IPS-18c (cell line): ENCODE measurements at regions not wholly inside any gene's neighbourhood (a gene's known extent, or its start where the extent isn't known, plus 50 kb on each side); places are given as distances from the start of the nearest gene placed in this dataset.

Experiments
- H3K4me3 ChIP-seq: 2 replicates; pipeline ENCODE4 v1.7.0; 2013; ENCODE audit warnings: low read depth, mild to moderate bottlenecking, low read length, moderate library complexity; ENCODE audit not compliant: insufficient read depth
- H3K9me3 ChIP-seq: one replicate; pipeline ENCODE4 v1.6.1; 2013; ENCODE audit warnings: mild to moderate bottlenecking, low read length, moderate library complexity; ENCODE audit not compliant: control insufficient read depth, insufficient read depth

DNA sequence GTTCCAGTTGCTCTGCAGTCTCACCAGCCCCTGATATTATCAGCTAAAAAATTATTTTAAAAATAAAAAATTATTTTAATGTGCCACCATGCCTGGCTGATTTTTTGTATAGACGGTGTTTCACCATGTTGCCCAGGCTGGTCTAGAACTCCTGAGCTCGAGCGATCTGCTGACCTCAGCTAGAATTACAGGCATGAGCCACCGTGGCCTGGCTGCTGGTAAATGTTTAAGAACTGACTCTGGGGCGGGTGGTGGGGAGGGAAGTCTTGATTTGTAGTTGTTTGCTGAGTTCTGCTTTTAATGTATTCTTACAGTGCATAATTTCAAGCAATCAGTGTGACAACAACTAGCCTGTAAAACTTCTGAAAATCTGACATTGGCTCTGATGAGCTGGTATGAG, 120.9 kb upstream of the PLET1 start:
- Histone ChIP-seq H3K4me3 (no peak overlapping the region), H3K9me3 (no peaks in the 10 kb centered on the region)

DNA sequence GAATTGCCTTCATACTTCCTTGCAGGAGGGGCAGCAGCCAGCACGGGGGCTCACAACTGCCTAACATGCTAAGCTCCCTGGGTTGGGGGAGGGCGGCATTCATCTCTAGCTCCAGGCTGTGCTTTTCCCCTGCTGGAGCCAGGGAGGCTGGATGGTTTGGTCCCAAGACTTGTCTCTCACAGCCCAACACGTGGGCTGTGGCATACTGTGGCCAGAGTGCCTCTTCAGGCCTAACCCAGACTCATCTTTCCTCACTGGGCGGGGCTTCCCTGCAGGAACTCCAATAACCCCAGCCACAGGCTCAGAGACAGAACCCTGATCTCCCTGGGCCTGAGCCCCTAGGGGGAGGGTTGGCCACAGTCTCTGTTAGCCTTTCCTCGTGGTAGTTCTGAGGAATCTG, 121.9 kb upstream of the PLET1 start:
- Histone ChIP-seq H3K9me3 (no peaks in the 10 kb centered on the region), H3K4me3 (no peak overlapping the region)

DNA sequence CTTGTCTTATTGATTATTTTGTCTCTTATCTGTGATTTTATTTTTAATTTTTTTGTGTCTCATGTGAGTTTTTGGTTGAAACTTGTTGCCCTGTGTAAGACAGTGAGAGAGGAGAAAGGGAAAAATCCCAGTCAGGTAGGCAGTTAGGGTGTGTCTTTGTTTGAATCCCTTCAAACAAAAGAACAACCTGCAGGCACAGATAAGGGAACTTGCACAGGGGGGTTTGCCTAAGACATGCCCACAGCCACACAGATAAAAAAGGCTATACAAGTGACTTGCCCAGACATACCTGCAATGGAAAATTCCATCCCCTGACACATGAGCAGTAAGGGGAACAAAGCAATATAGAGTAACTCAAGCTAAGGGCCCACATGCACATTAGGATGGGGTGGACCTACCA, 127.8 kb upstream of the PLET1 start:
- Histone ChIP-seq H3K4me3 (no peak overlapping the region), H3K9me3 (no peaks in the 10 kb centered on the region)

- H3K4me3 ChIP-seq, result no peak overlapping the region
- no peaks in the 10 kb centered on the region for H3K9me3 ChIP-seq
Measured at GRCh38 chr11:112391086-112391485, 130.4 kb upstream of the PLET1 start.

DNA sequence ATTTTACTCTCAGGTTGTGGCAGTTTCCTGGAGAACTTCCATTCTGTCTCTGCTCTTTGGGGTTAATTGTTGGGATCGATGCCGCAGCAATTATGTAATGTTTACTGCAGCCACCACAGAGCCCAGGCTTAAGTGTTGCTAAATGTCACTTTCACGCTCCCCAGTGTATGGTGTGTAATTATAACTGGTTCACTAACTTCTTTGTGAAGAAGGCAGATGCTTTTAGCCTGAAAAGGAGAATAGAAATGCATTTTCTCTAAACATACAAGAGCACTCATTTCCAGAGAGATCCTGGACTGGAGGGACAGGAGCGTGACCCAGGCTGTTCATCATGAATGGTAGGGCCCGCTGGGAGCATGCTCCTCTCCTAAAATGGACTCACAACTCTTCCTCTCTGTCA, 132.2 kb upstream of the PLET1 start:
- no peak overlapping the region for H3K4me3 ChIP-seq
- H3K9me3 ChIP-seq, result no peaks in the 10 kb centered on the region

DNA sequence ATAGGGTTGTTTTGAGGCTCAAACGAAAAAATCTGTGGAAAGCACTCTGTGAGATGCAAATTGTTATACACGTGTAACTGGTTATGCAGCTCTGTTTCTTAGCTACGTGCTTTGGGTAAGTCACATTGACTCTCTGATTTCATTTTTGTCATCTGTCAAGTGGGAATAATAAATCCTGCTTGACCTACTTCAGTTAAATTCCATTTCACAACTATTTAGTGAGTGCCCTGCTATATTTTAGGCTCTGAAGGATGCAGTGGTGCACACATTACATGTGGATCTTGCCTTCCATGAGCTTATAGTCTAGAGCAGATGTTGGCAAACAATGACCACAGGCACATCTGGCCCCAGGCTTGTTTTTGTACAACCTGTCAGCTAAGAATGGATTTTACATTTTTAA, 133.6 kb upstream of the PLET1 start:
- no peaks in the 10 kb centered on the region for H3K9me3 ChIP-seq
- no peak overlapping the region for H3K4me3 ChIP-seq

DNA sequence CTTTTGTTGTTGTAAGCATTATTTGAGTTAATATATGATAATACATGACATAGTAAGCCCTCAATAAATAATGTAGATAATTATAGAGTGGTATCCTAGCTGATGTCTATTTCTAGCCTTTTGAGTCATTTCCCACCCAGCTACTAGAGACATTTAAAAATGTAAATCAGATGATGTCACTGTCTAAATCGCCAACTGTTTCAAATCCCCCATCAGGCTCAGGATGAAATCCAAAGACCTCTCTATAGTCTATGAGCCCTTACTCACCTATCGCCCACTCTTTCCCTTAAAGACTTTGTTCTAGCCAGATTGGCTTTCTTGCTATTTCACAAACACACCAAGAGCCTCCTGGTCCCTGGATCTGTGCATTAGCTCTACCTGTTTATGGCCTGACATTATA, 135.4 kb upstream of the PLET1 start:
- no peak overlapping the region for H3K4me3 ChIP-seq
- no peaks in the 10 kb centered on the region for H3K9me3 ChIP-seq

GRCh38 chr11:112398798-112399478, 138.3 kb upstream of the PLET1 start:
- no peaks in the 10 kb centered on the region for H3K9me3 ChIP-seq
- no peak overlapping the region for H3K4me3 ChIP-seq

- no peak overlapping the region for H3K4me3 ChIP-seq
Measured at GRCh38 chr11:112400476-112401014, 139.9 kb upstream of the PLET1 start.

DNA sequence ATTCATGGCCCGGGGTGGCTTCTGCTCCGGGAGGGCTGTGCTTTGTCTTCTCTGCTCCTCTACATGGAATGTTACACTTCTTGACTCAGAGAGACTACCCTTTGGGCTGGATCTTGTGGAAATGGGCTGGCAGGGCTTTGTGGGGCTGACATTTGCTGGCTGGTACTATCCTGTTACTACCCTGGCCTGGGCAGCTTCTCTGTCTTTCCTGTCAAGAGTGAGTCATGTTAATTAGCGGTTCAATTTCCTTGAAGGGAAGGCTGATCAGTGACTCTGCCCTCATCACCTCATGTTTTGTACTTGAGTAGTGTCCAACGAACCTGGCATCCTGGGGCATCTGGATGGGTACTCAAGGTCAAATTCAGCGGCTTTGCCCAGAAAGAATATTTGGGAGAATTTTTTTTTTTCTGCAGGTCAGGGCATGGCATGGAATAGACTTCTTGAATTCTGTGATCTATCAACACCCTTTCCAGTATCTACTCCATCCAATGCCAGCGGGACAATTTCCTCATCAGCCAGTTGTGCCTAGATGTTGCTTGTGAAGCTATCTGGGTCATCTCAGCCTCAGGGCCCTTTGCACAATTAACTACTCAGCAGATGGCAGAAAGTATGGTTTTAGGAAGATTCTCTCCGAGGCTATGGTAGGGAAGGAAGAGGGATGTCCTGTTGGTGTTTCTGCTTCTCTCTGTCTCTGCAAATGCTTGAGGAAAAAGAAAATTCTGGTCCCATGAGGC, 140.5 kb upstream of the PLET1 start:
- Histone ChIP-seq H3K4me3 (no peak overlapping the region), H3K9me3 (no peaks in the 10 kb centered on the region)

More at GRCh38 chr11:112400476-112401014, 139.9 kb upstream of the PLET1 start:
- no peaks in the 10 kb centered on the region for H3K9me3 ChIP-seq

DNA sequence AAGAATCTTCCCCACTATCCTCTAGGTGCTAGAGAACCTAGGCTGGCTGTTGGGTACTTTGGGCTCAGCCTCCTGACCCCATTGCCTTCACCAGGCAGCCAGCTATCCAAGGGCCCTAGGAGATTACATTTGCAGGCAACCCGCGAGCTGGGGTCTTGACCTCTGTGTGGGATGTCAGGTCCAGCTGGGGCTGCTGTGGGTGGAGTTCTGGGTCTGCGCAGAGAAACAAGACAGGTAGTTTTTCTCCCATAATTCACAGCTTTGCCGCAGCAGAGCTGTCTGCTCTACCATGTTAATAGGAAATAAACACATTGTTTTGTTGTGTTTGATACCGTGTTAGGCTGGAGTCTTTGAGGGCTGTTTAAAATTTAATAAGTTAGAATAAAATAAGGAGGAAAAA, 142.8 kb upstream of the PLET1 start:
- H3K4me3 ChIP-seq, result no peak overlapping the region
- no peaks in the 10 kb centered on the region for H3K9me3 ChIP-seq

DNA sequence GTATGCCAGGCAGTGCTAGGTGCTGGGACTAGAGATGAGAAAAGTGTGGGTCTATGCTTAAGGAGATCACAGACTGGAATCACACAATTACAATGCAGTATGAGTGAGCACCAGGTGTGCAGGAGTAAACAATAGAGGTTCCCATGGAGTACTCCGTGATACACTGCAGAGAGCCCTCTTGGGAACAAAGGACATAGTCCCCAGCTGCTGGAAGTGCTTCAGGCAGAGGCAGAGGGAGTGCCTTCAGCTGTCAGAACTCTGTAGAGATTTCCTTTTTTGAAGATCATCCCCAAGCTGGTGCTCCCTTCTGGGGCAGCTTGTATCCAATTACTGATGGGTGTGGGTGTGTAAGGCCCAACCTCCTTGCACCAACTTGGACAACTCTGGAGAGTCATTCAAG, 143.5 kb upstream of the PLET1 start:
- no peak overlapping the region for H3K4me3 ChIP-seq
- H3K9me3 ChIP-seq, result no peaks in the 10 kb centered on the region

GRCh38 chr11:112408517-112408916, 147.9 kb upstream of the PLET1 start:
- H3K9me3 ChIP-seq, result no peaks in the 10 kb centered on the region
- H3K4me3 ChIP-seq, result no peak overlapping the region

DNA sequence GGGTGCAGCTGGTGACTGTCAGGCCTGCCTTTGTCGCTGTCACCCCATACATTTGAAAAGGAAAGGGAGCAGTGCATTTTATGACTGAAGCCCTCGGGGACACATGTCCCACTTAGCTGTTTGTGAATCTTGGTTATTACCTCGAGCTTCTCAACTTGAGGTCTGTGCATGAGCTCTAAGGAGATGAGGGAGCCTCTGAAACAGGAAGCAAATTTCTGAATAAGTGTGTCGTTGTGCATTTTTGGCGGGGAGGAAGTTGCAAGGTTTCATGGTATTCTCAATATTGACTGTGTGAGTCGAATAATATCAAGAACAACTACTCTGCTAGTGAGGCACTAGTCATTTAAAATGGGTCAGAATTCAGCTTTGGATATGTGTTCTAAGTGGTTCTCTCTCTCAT, 149.7 kb upstream of the PLET1 start:
- Histone ChIP-seq H3K4me3 (no peak overlapping the region), H3K9me3 (no peaks in the 10 kb centered on the region)

DNA sequence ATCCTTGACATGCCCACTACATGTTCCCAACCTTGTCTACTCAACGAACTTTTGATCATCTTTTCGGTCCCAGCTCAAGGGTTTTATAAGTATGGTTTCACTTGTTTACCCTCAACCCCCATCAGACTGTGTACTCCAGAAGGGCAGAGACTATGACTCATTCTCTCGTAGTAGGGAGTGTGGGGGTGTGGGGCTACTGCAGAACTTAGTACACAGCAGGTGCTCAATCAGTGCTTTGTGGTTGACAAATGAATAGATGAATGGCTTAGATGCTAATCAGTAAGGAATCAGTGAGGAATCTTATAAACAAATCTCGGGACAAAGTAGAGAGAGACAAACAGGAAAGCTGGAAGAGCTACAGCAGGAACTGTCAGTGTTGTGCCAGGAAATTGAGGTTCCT, 151.7 kb upstream of the PLET1 start:
- no peak overlapping the region for H3K4me3 ChIP-seq
- H3K9me3 ChIP-seq, result no peaks in the 10 kb centered on the region

DNA sequence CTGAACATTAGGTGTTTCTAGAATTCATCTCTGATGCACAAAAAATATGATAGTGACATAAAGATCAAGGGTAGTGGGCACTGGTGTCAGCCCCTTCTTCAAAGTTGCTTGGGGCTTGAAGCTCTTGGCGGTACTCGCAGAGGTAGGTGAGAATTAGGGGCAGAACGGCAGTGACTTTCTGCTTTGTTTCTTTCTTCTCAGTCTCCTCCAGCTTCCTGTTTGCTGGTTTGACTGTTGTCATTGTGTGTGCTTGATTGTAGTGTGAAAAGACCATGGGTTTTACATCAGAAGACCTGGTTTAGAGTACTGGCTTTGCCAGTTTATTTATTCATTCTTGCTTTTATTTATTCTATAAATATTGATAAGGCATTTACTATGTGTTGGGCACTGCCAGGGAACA, 156.7 kb upstream of the PLET1 start:
- H3K4me3 ChIP-seq, result no peak overlapping the region
- no peaks in the 10 kb centered on the region for H3K9me3 ChIP-seq

DNA sequence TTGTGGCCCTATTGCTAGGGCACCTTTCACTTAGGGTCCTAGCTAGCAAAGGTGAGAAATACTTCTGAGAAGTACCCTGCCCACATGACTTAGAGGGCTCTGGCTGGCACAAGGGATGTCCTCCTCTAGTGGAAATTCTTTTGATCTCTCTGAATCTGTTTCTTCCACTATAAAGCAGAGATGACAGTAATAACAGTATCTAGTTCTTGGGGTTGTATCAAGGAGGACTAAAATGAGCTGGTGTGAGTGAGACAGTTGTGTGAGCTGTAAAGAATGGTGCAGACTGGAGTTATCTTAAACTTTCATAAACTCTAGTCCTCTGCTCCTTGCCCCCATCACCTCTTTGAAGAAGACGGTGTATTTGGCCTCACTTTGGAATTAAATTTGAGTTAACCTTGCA, 157.8 kb upstream of the PLET1 start:
- Histone ChIP-seq H3K4me3 (no peak overlapping the region), H3K9me3 (no peaks in the 10 kb centered on the region)

- Histone ChIP-seq H3K4me3 (no peak overlapping the region), H3K9me3 (no peaks in the 10 kb centered on the region)
Measured at GRCh38 chr11:112421879-112422278, 161.2 kb upstream of the PLET1 start.
